Astrocyte (in vitro differentiated cells and primary cell): ENCODE measurements at regions not wholly inside any gene's neighbourhood (a gene's known extent, or its start where the extent isn't known, plus 50 kb on each side); places are given as distances from the start of the nearest gene placed in this dataset.
"Not testable (repeated sequence)": the region's sequence is repeated elsewhere in the genome, so short reads cannot be mapped to it uniquely, and the experiment has no call there.

ENCODE experiments used
- DNase-seq: peaks from one replicate; pipeline ENCODE4 v3.0.0-alpha.2; 2010; ENCODE audit warnings: low read depth
- FAIRE-seq: peaks from 2 replicates; lab custom pipeline; 2011; peaks lifted over from hg19 to GRCh38; lab: Jason Lieb, UNC
- H2AFZ ChIP-seq: 2 replicates; pipeline ENCODE4 v1.6.0; 2012; ENCODE audit warnings: low read depth, low read length, inconsistent platforms
- H3K27ac ChIP-seq: 2 replicates; pipeline ENCODE4 v1.5.1; 2011; ENCODE audit warnings: low read depth, low read length, inconsistent platforms
- H3K27me3 ChIP-seq: 2 replicates; pipeline ENCODE4 v1.6.0; 2011; ENCODE audit warnings: low read length, inconsistent platforms; ENCODE audit not compliant: insufficient read depth
- H3K36me3 ChIP-seq: 2 replicates; pipeline ENCODE4 v1.5.1; 2011; ENCODE audit warnings: low read length, inconsistent platforms; ENCODE audit not compliant: insufficient read depth
- H3K4me1 ChIP-seq: 2 replicates; pipeline ENCODE4 v1.5.1; 2011; ENCODE audit warnings: low read length, inconsistent platforms; ENCODE audit not compliant: insufficient read depth
- H3K4me2 ChIP-seq: 2 replicates; pipeline ENCODE4 v1.6.0; 2012; ENCODE audit warnings: low read length, inconsistent platforms
- H3K4me3 ChIP-seq: 2 replicates; pipeline ENCODE4 v1.5.1; 2011; ENCODE audit warnings: low read depth, mild to moderate bottlenecking, low read length, inconsistent platforms; ENCODE audit not compliant: insufficient read depth
- H3K79me2 ChIP-seq: 2 replicates; pipeline ENCODE4 v1.6.0; 2012; ENCODE audit warnings: mild to moderate bottlenecking, low read length, inconsistent platforms; ENCODE audit not compliant: insufficient read depth
- H3K9ac ChIP-seq: 2 replicates; pipeline ENCODE4 v1.6.0; 2012; ENCODE audit warnings: mild to moderate bottlenecking, low read length, inconsistent platforms
- H3K9me3 ChIP-seq: 2 replicates; pipeline ENCODE4 v1.5.1; 2012; ENCODE audit warnings: low read depth, mild to moderate bottlenecking, low read length, inconsistent platforms; ENCODE audit not compliant: insufficient read depth
- H4K20me1 ChIP-seq: 2 replicates; pipeline ENCODE4 v1.6.0; 2012; ENCODE audit warnings: low read length, inconsistent platforms; ENCODE audit not compliant: insufficient read depth
- H3K27ac Mint-ChIP-seq: one replicate; pipeline ENCODE4 v1.8.0; 2021; ENCODE audit warnings: mild to moderate bottlenecking, mixed read lengths; ENCODE audit not compliant: unreplicated experiment
- H3K27me3 Mint-ChIP-seq: one replicate; pipeline ENCODE4 v1.8.0; 2021; ENCODE audit warnings: low read depth, mixed read lengths; ENCODE audit not compliant: unreplicated experiment
- H3K36me3 Mint-ChIP-seq: one replicate; pipeline ENCODE4 v1.8.0; 2021; ENCODE audit warnings: low read depth, mixed read lengths; ENCODE audit not compliant: unreplicated experiment
- H3K4me1 Mint-ChIP-seq: one replicate; pipeline ENCODE4 v1.8.0; 2021; ENCODE audit warnings: low read depth, mixed read lengths; ENCODE audit not compliant: unreplicated experiment
- H3K4me3 Mint-ChIP-seq: one replicate; pipeline ENCODE4 v1.8.0; 2021; ENCODE audit warnings: mild to moderate bottlenecking, moderate library complexity, mixed read lengths; ENCODE audit not compliant: unreplicated experiment
- H3K9me3 Mint-ChIP-seq: one replicate; pipeline ENCODE4 v1.8.0; 2021; ENCODE audit warnings: mild to moderate bottlenecking, mixed read lengths; ENCODE audit not compliant: unreplicated experiment
- EZH2 ChIP-seq: IDR thresholded peaks from 2 replicates; pipeline ENCODE4 v1.6.1; 2012; ENCODE audit warnings: mild to moderate bottlenecking, low read length, inconsistent platforms; ENCODE audit not compliant: insufficient read depth
- TF ChIP-seq, protein P1 (sequence below): IDR thresholded peaks from 2 replicates; pipeline ENCODE4 v1.5.1; 2011; ENCODE audit warnings: low read depth, mild to moderate bottlenecking, inconsistent platforms, low read length, moderate library complexity; ENCODE audit not compliant: insufficient read depth

DNA sequence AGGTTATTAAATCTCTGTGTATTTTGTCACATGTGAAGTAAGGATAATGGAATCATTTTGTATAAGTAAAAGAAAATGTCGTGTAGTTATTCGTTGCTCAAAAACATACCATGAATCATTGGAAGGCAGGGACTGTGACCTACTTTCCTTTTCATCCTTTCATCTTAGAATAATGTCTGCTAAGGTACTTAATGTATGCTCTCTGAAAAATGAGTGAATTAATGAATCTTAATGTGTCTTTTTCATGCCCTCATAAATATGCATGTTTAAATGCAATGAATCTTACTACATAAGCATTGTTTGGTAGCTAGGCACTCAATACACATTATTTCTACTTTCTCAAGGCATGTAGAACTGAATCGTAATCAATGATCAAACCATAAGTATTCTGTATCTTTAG, 343.9 kb downstream of the MAGEB5 start:
- Histone ChIP-seq H3K27ac (no peak overlapping the region), H3K4me2 (no peak overlapping the region), H3K9me3 (no peaks in the 10 kb centered on the region), H3K36me3 (no peaks in the 10 kb centered on the region), H3K27me3 (no peaks in the 10 kb centered on the region), H3K4me3 (no peak overlapping the region), H3K9ac (no peak overlapping the region), H2AFZ (no peak overlapping the region), H3K4me1 (no peaks in the 10 kb centered on the region), H4K20me1 (no peaks in the 10 kb centered on the region), H3K79me2 (no peaks in the 10 kb centered on the region)
- Mint-ChIP-seq H3K4me3 (no peak overlapping the region), H3K4me1 (no peaks in the 10 kb centered on the region), H3K9me3 (no peaks in the 10 kb centered on the region), H3K27me3 (peaks cover 3% of the 10 kb centered on the region), H3K36me3 (no peaks in the 10 kb centered on the region), H3K27ac (no peak overlapping the region)
- no peak for TF ChIP-seq EZH2
- TF ChIP-seq, protein P1, sequence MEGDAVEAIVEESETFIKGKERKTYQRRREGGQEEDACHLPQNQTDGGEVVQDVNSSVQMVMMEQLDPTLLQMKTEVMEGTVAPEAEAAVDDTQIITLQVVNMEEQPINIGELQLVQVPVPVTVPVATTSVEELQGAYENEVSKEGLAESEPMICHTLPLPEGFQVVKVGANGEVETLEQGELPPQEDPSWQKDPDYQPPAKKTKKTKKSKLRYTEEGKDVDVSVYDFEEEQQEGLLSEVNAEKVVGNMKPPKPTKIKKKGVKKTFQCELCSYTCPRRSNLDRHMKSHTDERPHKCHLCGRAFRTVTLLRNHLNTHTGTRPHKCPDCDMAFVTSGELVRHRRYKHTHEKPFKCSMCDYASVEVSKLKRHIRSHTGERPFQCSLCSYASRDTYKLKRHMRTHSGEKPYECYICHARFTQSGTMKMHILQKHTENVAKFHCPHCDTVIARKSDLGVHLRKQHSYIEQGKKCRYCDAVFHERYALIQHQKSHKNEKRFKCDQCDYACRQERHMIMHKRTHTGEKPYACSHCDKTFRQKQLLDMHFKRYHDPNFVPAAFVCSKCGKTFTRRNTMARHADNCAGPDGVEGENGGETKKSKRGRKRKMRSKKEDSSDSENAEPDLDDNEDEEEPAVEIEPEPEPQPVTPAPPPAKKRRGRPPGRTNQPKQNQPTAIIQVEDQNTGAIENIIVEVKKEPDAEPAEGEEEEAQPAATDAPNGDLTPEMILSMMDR = no peak
- FAIRE-seq (peak; percentile 83), DNase-seq (no peak)

DNA sequence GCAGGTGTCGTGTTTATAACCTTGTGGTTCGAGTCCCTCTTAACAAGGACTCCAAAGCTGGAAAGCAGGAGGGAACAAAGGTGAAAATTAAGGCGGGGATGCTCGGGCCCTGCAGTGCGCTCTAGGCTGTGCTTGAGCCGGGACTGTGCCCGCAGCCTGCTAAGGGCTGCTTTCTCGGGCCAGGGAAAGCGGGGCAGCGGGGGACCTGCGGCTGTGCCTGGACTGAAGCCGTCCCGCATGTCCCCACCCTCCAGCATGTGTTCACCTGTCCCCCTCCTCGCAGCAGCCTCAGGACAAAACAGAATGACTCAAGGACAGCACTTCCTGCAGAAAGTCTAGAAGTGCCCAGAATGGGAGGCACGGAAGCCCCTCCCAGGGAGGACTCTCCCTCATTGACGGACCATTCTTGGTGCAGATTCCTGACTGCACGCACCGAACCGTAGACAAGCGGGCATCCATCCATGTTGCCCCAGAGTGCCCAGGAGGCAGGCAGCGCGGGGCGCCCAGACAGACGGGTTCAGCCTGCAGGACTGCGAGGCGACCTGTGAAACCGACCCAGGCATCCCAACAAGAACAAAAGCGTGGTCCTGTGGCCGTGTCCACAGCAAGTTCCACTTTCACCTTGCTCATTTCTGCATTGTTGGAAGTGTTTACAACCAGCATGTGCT, 342.9 kb downstream of the MAGEB5 start:
- H3K4me2 ChIP-seq = no peak overlapping the region
- no peak overlapping the region for H3K27ac ChIP-seq
- H3K4me1 ChIP-seq = no peaks in the 10 kb centered on the region
- Mint-ChIP-seq H3K27ac (no peak overlapping the region), H3K4me3 (no peak overlapping the region), H3K4me1 (no peaks in the 10 kb centered on the region), H3K27me3 (peaks cover 3% of the 10 kb centered on the region), H3K36me3 (no peaks in the 10 kb centered on the region), H3K9me3 (no peaks in the 10 kb centered on the region)
- H3K9me3 ChIP-seq = no peaks in the 10 kb centered on the region
- no peak overlapping the region for H3K4me3 ChIP-seq
- TF ChIP-seq EZH2 = no peak
- TF ChIP-seq, protein P1 = no peak
- H3K27me3 ChIP-seq = no peaks in the 10 kb centered on the region
- no peaks in the 10 kb centered on the region for H3K36me3 ChIP-seq
- no peak for FAIRE-seq
- H2AFZ ChIP-seq = no peak overlapping the region
- DNase-seq = no peak
- H3K79me2 ChIP-seq = no peaks in the 10 kb centered on the region
- no peaks in the 10 kb centered on the region for H4K20me1 ChIP-seq
- no peak overlapping the region for H3K9ac ChIP-seq

DNA sequence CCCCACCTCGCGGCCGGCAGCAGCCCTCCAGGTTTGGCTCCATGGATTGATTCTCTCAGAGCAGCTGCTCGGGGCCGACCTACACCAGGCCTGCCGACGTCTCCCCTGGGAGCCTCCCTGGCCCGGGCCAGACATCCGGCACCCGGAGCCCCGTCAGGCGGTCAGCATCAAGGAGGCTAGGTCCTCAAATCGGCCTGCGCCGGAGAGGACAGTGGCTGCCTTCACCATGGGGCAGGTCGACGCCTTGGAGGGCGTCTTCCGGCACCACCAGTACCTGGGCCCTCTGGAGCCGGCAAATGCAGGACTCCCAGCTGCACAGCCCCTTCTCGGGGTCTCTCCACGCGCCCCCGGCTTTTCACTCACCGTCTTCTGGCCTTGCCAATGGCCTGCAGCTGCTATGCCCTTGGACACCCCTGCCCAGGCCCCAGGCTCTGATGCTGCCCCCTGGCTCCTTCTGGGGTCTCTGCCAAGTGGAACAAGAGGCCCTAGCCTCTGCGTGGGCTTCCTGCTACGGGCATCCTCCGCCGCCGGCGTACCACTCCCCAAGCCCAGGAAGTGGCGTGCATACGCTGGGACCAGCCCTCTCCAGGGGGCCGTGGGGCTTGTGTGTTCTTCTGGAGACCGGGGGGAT, 341.8 kb downstream of the MAGEB5 start:
- H2AFZ ChIP-seq = no peak overlapping the region
- H3K4me2 ChIP-seq = no peak overlapping the region
- no peaks in the 10 kb centered on the region for H4K20me1 ChIP-seq
- no peaks in the 10 kb centered on the region for H3K9me3 ChIP-seq
- H3K36me3 ChIP-seq = no peaks in the 10 kb centered on the region
- H3K27ac Mint-ChIP-seq = no peak overlapping the region
- H3K4me1 ChIP-seq = no peaks in the 10 kb centered on the region
- peaks cover 3% of the 10 kb centered on the region for H3K27me3 Mint-ChIP-seq
- no peaks in the 10 kb centered on the region for H3K36me3 Mint-ChIP-seq
- no peaks in the 10 kb centered on the region for H3K27me3 ChIP-seq
- H3K4me1 Mint-ChIP-seq = no peaks in the 10 kb centered on the region
- H3K27ac ChIP-seq = no peak overlapping the region
- TF ChIP-seq, protein P1 = no peak
- TF ChIP-seq EZH2 = no peak
- FAIRE-seq = no peak
- H3K9ac ChIP-seq = no peak overlapping the region
- no peak overlapping the region for H3K4me3 ChIP-seq
- H3K9me3 Mint-ChIP-seq = no peaks in the 10 kb centered on the region
- DNase-seq = no peak
- H3K4me3 Mint-ChIP-seq = no peak overlapping the region
- no peaks in the 10 kb centered on the region for H3K79me2 ChIP-seq

DNA sequence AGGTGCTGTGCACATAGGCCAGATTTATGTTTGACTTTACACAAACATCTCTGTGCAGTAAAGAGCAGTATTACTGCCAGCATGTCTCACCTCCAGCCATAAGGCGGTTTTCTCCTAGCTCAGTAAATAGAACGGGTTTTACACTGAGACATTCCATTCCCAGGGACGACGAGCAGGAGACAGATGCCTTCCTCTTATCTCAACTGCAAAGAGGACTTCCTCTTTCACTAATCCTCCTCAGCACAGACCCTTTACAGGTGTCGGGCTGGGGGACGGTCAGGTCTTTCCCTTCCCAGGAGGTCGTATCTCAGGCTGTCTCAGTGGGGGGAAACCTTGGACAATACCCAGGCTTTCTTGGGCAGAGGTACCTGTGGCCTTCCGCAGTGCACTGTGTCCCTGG, 309.8 kb downstream of the MAGEB5 start:
- FAIRE-seq, H3K4me3 Mint-ChIP-seq, H3K27ac ChIP-seq, H2AFZ ChIP-seq, DNase-seq, H3K9me3 ChIP-seq, H4K20me1 ChIP-seq, H3K9ac ChIP-seq, H3K79me2 ChIP-seq, H3K4me2 ChIP-seq, H3K36me3 ChIP-seq, H3K4me3 ChIP-seq, H3K27me3 ChIP-seq, H3K4me1 Mint-ChIP-seq, H3K9me3 Mint-ChIP-seq, H3K36me3 Mint-ChIP-seq, H3K27me3 Mint-ChIP-seq, H3K27ac Mint-ChIP-seq, H3K4me1 ChIP-seq: not testable (repeated sequence)
